ENCODE measurements at regions not wholly inside any gene's neighbourhood (a gene's known extent, or its start where the extent isn't known, plus 50 kb on each side); places are given as distances from the start of the nearest gene placed in this dataset.

DNA sequence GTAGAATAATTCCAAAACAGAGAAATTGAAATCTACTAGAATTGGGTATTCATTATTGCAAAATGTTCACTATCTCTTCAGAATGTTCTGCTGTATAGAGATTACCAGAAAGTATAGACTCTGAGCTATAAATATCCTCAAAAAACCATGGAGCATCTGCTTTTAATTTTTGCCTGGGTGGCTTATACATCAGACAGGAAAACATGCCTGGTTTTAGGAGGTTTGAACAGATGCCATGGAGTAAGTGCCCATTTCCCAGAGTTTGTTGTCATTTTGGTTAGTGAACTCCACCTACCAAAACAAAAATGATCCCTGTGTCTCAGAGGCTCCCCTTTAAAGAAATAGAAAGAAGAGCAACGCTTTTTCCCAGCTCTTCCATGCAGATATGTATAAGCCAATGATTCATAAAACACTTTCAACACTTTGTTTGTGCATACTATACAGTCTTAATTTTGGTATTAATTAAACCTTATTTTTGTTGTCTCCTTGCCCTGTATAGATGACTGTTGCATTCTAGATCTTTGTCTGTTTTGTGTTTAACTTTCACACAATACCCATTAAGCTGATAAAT lies 68.7 kb downstream of the MEPE start:
- Mint-ChIP-seq H3K4me3 (no peak overlapping the region), H3K36me3 (ENCODE audit: insufficient read depth in 1 of 3, low read depth in 3 of 3) (peaks cover 0 to 6% (median 4%) of the 10 kb centered on the region in 3 experiments; a peak in 4 of 7 replicates), H3K4me1 (peaks cover 22 to 31% of the 10 kb centered on the region in 2 experiments), H3K27me3 (ENCODE audit: low read depth) (no peaks in the 10 kb centered on the region), H3K9me3 (no peaks in the 10 kb centered on the region; a peak in 2 of 5 replicates), H3K27ac (no peak overlapping the region)
- Histone ChIP-seq H2BK5ac (ENCODE audit: insufficient read length, low read length) (no peak overlapping the region), H3K56ac (ENCODE audit: insufficient read length, low read depth, low read length) (no peak overlapping the region), H3K4ac (ENCODE audit: low read depth, low read length) (no peak overlapping the region), H3K79me1 (ENCODE audit: insufficient read depth, low read depth, low read length, poor library complexity, severe bottlenecking) (no peaks in the 10 kb centered on the region), H4K91ac (ENCODE audit: insufficient read length, low read depth, low read length) (no peak overlapping the region), H2AK5ac (ENCODE audit: insufficient read length, low read length) (no peak overlapping the region), H3T11ph (ENCODE audit: low read length) (no peak overlapping the region), H3K23me2 (ENCODE audit: insufficient read length, low read depth, low read length, poor library complexity, severe bottlenecking) (no peaks in the 10 kb centered on the region), H2BK20ac (ENCODE audit: low read depth, low read length, poor library complexity, severe bottlenecking) (no peak overlapping the region), H2BK12ac (ENCODE audit: insufficient read length, low read depth, low read length) (no peak overlapping the region), H4K20me1 (ENCODE audit: control insufficient read depth, insufficient read depth, insufficient read length) (no peaks in the 10 kb centered on the region), H2BK15ac (ENCODE audit: low read depth, low read length) (no peak overlapping the region), H3K9ac (ENCODE audit: extremely low read depth, insufficient read length, low read length) (no peak overlapping the region), H4K5ac (ENCODE audit: insufficient read length, low read depth, low read length) (no peak overlapping the region), H2AFZ (ENCODE audit: low read length) (no peak overlapping the region), H3K23ac (ENCODE audit: insufficient read length, low read depth, low read length) (no peak overlapping the region), H3K4me2 (ENCODE audit: insufficient read depth, insufficient read length, low read length) (no peak overlapping the region), H2BK120ac (ENCODE audit: low read depth, low read length, poor library complexity, severe bottlenecking) (no peak overlapping the region), H3K14ac (ENCODE audit: insufficient read depth, low read length) (no peak overlapping the region), H3K27ac (ENCODE audit: insufficient read length, low read depth, low read length) (no peak overlapping the region), H3K27me3 (ENCODE audit: insufficient read depth, low read length) (no peaks in the 10 kb centered on the region), H3K18ac (ENCODE audit: insufficient read length, low read depth, low read length) (no peak overlapping the region), H3K79me2 (ENCODE audit: insufficient read depth, low read length) (no peaks in the 10 kb centered on the region), H3K4me1 (ENCODE audit: insufficient read depth, low read length) (peaks cover 2% of the 10 kb centered on the region), H4K8ac (replicated peaks; ENCODE audit: insufficient read length, low read depth, low read length) (no peak overlapping the region), H3K9me3 (ENCODE audit: control insufficient read depth, low read depth, low read length) (no peaks in the 10 kb centered on the region)
- TF ChIP-seq, protein P1, sequence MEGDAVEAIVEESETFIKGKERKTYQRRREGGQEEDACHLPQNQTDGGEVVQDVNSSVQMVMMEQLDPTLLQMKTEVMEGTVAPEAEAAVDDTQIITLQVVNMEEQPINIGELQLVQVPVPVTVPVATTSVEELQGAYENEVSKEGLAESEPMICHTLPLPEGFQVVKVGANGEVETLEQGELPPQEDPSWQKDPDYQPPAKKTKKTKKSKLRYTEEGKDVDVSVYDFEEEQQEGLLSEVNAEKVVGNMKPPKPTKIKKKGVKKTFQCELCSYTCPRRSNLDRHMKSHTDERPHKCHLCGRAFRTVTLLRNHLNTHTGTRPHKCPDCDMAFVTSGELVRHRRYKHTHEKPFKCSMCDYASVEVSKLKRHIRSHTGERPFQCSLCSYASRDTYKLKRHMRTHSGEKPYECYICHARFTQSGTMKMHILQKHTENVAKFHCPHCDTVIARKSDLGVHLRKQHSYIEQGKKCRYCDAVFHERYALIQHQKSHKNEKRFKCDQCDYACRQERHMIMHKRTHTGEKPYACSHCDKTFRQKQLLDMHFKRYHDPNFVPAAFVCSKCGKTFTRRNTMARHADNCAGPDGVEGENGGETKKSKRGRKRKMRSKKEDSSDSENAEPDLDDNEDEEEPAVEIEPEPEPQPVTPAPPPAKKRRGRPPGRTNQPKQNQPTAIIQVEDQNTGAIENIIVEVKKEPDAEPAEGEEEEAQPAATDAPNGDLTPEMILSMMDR (conservative IDR thresholded peaks at IDR 0.05), result no peak
- no CpG with 5 or more reads among the region's 1 CpG for WGBS (ENCODE audit: extremely low coverage, insufficient read length, low lambda C conversion rate)
- no peak for DNase-seq

Data from H9 (cell line).